ENCODE measurements at regions not wholly inside any gene's neighbourhood (a gene's known extent, or its start where the extent isn't known, plus 50 kb on each side); places are given as distances from the start of the nearest gene placed in this dataset.

DNA sequence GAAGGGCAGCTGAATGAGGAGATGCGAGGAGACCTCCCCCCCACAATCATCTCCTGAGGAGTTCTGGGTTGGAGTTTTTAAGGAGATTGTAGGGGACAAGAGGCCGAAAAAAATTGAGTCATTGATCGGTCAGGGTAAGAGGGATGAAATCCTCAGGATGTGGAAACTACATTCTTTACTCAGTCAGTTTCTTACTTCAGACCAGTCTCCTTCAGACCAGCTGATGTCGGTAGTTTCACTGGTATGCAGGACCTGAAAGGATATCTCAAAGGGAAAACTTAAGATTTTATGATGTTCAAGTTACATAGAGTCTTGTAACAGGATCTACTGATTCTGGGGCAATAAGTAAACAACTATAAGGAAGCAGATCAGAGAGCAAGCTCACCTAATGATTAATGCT is 51.7 kb upstream of the RFXAP start (continued):
- TF ChIP-seq, protein P1, sequence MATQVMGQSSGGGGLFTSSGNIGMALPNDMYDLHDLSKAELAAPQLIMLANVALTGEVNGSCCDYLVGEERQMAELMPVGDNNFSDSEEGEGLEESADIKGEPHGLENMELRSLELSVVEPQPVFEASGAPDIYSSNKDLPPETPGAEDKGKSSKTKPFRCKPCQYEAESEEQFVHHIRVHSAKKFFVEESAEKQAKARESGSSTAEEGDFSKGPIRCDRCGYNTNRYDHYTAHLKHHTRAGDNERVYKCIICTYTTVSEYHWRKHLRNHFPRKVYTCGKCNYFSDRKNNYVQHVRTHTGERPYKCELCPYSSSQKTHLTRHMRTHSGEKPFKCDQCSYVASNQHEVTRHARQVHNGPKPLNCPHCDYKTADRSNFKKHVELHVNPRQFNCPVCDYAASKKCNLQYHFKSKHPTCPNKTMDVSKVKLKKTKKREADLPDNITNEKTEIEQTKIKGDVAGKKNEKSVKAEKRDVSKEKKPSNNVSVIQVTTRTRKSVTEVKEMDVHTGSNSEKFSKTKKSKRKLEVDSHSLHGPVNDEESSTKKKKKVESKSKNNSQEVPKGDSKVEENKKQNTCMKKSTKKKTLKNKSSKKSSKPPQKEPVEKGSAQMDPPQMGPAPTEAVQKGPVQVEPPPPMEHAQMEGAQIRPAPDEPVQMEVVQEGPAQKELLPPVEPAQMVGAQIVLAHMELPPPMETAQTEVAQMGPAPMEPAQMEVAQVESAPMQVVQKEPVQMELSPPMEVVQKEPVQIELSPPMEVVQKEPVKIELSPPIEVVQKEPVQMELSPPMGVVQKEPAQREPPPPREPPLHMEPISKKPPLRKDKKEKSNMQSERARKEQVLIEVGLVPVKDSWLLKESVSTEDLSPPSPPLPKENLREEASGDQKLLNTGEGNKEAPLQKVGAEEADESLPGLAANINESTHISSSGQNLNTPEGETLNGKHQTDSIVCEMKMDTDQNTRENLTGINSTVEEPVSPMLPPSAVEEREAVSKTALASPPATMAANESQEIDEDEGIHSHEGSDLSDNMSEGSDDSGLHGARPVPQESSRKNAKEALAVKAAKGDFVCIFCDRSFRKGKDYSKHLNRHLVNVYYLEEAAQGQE (IDR thresholded peaks at IDR 0.05; ENCODE audit: unreplicated experiment): no peak
- TF ChIP-seq EZH2 (IDR thresholded peaks at IDR 0.05; ENCODE audit: low read depth, unreplicated experiment) (no peak), CREB1 (CRISPR knock-in tag; IDR thresholded peaks at IDR 0.05; ENCODE audit: low read depth) (no peak), EZH2phosphoT487 (IDR thresholded peaks at IDR 0.05; ENCODE audit: unreplicated experiment) (no peak), STAT1 (IDR thresholded peaks at IDR 0.05; ENCODE audit: unreplicated experiment) (no peak), POLR2AphosphoS5 (IDR thresholded peaks at IDR 0.05; ENCODE audit: low read depth) (no peak), ZNF114 (CRISPR knock-in tag; IDR thresholded peaks at IDR 0.05) (no peak)
- TF ChIP-seq, protein P2, sequence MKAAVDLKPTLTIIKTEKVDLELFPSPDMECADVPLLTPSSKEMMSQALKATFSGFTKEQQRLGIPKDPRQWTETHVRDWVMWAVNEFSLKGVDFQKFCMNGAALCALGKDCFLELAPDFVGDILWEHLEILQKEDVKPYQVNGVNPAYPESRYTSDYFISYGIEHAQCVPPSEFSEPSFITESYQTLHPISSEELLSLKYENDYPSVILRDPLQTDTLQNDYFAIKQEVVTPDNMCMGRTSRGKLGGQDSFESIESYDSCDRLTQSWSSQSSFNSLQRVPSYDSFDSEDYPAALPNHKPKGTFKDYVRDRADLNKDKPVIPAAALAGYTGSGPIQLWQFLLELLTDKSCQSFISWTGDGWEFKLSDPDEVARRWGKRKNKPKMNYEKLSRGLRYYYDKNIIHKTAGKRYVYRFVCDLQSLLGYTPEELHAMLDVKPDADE (IDR thresholded peaks at IDR 0.05): no peak
- TF ChIP-seq, protein P3, sequence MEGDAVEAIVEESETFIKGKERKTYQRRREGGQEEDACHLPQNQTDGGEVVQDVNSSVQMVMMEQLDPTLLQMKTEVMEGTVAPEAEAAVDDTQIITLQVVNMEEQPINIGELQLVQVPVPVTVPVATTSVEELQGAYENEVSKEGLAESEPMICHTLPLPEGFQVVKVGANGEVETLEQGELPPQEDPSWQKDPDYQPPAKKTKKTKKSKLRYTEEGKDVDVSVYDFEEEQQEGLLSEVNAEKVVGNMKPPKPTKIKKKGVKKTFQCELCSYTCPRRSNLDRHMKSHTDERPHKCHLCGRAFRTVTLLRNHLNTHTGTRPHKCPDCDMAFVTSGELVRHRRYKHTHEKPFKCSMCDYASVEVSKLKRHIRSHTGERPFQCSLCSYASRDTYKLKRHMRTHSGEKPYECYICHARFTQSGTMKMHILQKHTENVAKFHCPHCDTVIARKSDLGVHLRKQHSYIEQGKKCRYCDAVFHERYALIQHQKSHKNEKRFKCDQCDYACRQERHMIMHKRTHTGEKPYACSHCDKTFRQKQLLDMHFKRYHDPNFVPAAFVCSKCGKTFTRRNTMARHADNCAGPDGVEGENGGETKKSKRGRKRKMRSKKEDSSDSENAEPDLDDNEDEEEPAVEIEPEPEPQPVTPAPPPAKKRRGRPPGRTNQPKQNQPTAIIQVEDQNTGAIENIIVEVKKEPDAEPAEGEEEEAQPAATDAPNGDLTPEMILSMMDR (conservative IDR thresholded peaks at IDR 0.05; ENCODE audit: low read depth in 2 of 2): no peak

DNA sequence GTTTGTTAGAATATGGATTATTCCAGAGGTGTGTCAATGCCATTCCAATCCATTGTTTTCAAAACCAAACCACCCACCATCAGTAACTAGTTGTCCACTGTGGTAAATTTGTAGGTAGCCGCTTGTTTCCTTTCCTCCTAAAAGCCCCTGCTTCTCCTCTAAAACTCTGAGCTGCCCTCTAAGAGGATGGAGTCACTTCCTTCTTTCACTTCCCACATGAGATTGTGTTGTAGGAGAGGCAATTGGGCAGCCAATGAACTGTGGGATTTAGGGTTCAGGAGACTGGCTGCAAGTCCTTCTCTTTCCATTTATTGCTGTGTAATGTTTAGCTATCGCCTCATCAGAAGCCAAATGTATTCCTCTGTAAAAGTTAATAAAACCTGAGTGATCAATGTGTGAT is 49.9 kb upstream of the RFXAP start:
- H3K9me3 Mint-ChIP-seq: peaks cover 17% of the 10 kb centered on the region
- no peaks in the 10 kb centered on the region for H3K79me2 ChIP-seq (replicated peaks; ENCODE audit: insufficient read depth)
- no peak overlapping the region for H3K27ac ChIP-seq (ENCODE audit: low read depth)
- no peaks in the 10 kb centered on the region for H3K27me3 ChIP-seq (ENCODE audit: insufficient read depth)
- H4K20me1 ChIP-seq (replicated peaks; ENCODE audit: insufficient read depth): no peaks in the 10 kb centered on the region
- H3K4me3 ChIP-seq: no peak overlapping the region
- no peak overlapping the region for H2AFZ ChIP-seq
- H3K27me3 Mint-ChIP-seq (ENCODE audit: insufficient read depth, low read depth, poor library complexity): no peaks in the 10 kb centered on the region
- H3K4me1 ChIP-seq (ENCODE audit: insufficient read depth): peaks cover 9% of the 10 kb centered on the region; the same call in 1 of the 2 replicates
- H3F3A ChIP-seq (replicated peaks; ENCODE audit: low read depth): no peaks in the 10 kb centered on the region
- H3K9me2 ChIP-seq (ENCODE audit: insufficient read depth): peaks cover 9% of the 10 kb centered on the region
- H3K4me2 ChIP-seq: no peak overlapping the region
- no peak overlapping the region for H3K27ac Mint-ChIP-seq
- ATAC-seq (no peak), DNase-seq (ENCODE audit: low spot score) (no peak)
- H3K36me3 ChIP-seq (ENCODE audit: insufficient read depth): no peaks in the 10 kb centered on the region
- peaks cover 14% of the 10 kb centered on the region; the same call in 1 of the 3 replicates for H3K36me3 Mint-ChIP-seq (ENCODE audit: low read depth)
- H3K4me3 Mint-ChIP-seq: no peak overlapping the region
- peaks cover 23% of the 10 kb centered on the region for H3K4me1 Mint-ChIP-seq
- no peak for TF ChIP-seq NANOG (IDR thresholded peaks at IDR 0.05; ENCODE audit: borderline replicate concordance)
- TF ChIP-seq, protein P1 (IDR thresholded peaks at IDR 0.05; ENCODE audit: unreplicated experiment): no peak
- TF ChIP-seq, protein P3 (conservative IDR thresholded peaks at IDR 0.05; ENCODE audit: low read depth in 2 of 2): no peak
- TF ChIP-seq EZH2phosphoT487 (IDR thresholded peaks at IDR 0.05; ENCODE audit: unreplicated experiment): no peak
- no peak for TF ChIP-seq ZNF331 (CRISPR knock-in tag; IDR thresholded peaks at IDR 0.05; ENCODE audit: low read depth)
- no peak for TF ChIP-seq POLR2AphosphoS5 (IDR thresholded peaks at IDR 0.05; ENCODE audit: low read depth)
- no peak for TF ChIP-seq ZNF114 (CRISPR knock-in tag; IDR thresholded peaks at IDR 0.05)
- TF ChIP-seq STAT1 (IDR thresholded peaks at IDR 0.05; ENCODE audit: unreplicated experiment): no peak
- TF ChIP-seq CREB1 (CRISPR knock-in tag; IDR thresholded peaks at IDR 0.05; ENCODE audit: low read depth): no peak
- no peak for TF ChIP-seq JUNB (IDR thresholded peaks at IDR 0.05; ENCODE audit: unreplicated experiment)
- no peak for TF ChIP-seq EZH2 (IDR thresholded peaks at IDR 0.05; ENCODE audit: low read depth, unreplicated experiment)

All from GM23338 (cell line).